Ishikawa (cell line): ENCODE measurements at regions not wholly inside any gene's neighbourhood (a gene's known extent, or its start where the extent isn't known, plus 50 kb on each side); places are given as distances from the start of the nearest gene placed in this dataset.

ENCODE experiments used
- CEBPB ChIP-seq: IDR thresholded peaks from 2 replicates; pipeline ENCODE4 v1.6.1; 2012
- CREB1 ChIP-seq: IDR thresholded peaks from 2 replicates; pipeline ENCODE4 v1.6.1; 2012; ENCODE audit warnings: low read depth
- EGR1 ChIP-seq: IDR thresholded peaks from 2 replicates; pipeline ENCODE4 v1.6.1; 2012
- EP300 ChIP-seq: IDR thresholded peaks from 2 replicates; pipeline ENCODE4 v1.6.1; 2012; ENCODE audit warnings: borderline replicate concordance
- FOXM1 ChIP-seq: IDR thresholded peaks from 2 replicates; pipeline ENCODE4 v1.6.1; 2012; ENCODE audit warnings: low read depth, borderline replicate concordance
- RAD21 ChIP-seq: IDR thresholded peaks from 2 replicates; pipeline ENCODE4 v1.6.1; 2012; ENCODE audit warnings: low read depth
- TAF1 ChIP-seq: IDR thresholded peaks from 2 replicates; pipeline ENCODE4 v1.6.1; 2012; ENCODE audit warnings: low read depth, mild to moderate bottlenecking
- TCF12 ChIP-seq: IDR thresholded peaks from 2 replicates; pipeline ENCODE4 v1.6.1; 2012; ENCODE audit warnings: low read depth
- TEAD4 ChIP-seq: IDR thresholded peaks from 2 replicates; pipeline ENCODE4 v1.6.1; 2012
- YY1 ChIP-seq: IDR thresholded peaks from 2 replicates; pipeline ENCODE4 v1.6.1; 2012; ENCODE audit warnings: low read depth
- TF ChIP-seq, protein P1 (sequence below): IDR thresholded peaks from 2 replicates; pipeline ENCODE4 v1.6.1; 2012; ENCODE audit warnings: low read depth, mild to moderate bottlenecking
- TF ChIP-seq, protein P2 (sequence below): IDR thresholded peaks from 2 replicates; pipeline ENCODE4 v1.6.1; 2012
- TF ChIP-seq, protein P3 (sequence below): IDR thresholded peaks from 2 replicates; pipeline ENCODE4 v1.6.1; 2012

DNA sequence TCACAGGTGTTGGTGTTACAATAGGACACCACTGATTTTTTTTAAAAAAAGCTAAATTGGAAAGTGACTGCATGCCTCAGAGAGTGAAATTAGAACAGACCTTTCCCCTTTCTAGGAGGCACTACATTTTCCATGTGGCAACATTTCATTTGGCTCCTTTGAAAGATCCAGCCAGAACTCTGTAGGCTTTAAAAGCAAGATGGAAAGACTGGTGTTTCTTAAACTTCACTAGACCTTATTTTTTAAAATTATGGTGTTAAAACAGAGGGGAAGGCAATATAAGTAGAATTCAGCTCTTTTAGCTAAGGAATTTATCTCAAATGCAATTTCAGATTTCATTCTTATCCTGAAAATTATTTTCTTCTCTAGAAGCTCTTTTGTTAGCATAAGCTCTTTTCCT, 317.6 kb upstream of the TGFBR2 start:
- TF ChIP-seq TAF1 (no peak), RAD21 (no peak), TEAD4 (no peak), YY1 (no peak), EP300 (no peak), FOXM1 (no peak), CREB1 (no peak), EGR1 (no peak), CEBPB (no peak), TCF12 (no peak)
- TF ChIP-seq, protein P1, sequence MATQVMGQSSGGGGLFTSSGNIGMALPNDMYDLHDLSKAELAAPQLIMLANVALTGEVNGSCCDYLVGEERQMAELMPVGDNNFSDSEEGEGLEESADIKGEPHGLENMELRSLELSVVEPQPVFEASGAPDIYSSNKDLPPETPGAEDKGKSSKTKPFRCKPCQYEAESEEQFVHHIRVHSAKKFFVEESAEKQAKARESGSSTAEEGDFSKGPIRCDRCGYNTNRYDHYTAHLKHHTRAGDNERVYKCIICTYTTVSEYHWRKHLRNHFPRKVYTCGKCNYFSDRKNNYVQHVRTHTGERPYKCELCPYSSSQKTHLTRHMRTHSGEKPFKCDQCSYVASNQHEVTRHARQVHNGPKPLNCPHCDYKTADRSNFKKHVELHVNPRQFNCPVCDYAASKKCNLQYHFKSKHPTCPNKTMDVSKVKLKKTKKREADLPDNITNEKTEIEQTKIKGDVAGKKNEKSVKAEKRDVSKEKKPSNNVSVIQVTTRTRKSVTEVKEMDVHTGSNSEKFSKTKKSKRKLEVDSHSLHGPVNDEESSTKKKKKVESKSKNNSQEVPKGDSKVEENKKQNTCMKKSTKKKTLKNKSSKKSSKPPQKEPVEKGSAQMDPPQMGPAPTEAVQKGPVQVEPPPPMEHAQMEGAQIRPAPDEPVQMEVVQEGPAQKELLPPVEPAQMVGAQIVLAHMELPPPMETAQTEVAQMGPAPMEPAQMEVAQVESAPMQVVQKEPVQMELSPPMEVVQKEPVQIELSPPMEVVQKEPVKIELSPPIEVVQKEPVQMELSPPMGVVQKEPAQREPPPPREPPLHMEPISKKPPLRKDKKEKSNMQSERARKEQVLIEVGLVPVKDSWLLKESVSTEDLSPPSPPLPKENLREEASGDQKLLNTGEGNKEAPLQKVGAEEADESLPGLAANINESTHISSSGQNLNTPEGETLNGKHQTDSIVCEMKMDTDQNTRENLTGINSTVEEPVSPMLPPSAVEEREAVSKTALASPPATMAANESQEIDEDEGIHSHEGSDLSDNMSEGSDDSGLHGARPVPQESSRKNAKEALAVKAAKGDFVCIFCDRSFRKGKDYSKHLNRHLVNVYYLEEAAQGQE: no peak
- TF ChIP-seq, protein P2, sequence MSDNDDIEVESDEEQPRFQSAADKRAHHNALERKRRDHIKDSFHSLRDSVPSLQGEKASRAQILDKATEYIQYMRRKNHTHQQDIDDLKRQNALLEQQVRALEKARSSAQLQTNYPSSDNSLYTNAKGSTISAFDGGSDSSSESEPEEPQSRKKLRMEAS: no peak
- TF ChIP-seq, protein P3, sequence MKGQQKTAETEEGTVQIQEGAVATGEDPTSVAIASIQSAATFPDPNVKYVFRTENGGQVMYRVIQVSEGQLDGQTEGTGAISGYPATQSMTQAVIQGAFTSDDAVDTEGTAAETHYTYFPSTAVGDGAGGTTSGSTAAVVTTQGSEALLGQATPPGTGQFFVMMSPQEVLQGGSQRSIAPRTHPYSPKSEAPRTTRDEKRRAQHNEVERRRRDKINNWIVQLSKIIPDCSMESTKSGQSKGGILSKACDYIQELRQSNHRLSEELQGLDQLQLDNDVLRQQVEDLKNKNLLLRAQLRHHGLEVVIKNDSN: no peak
